ENCODE measurements at regions not wholly inside any gene's neighbourhood (a gene's known extent, or its start where the extent isn't known, plus 50 kb on each side); places are given as distances from the start of the nearest gene placed in this dataset.

DNA sequence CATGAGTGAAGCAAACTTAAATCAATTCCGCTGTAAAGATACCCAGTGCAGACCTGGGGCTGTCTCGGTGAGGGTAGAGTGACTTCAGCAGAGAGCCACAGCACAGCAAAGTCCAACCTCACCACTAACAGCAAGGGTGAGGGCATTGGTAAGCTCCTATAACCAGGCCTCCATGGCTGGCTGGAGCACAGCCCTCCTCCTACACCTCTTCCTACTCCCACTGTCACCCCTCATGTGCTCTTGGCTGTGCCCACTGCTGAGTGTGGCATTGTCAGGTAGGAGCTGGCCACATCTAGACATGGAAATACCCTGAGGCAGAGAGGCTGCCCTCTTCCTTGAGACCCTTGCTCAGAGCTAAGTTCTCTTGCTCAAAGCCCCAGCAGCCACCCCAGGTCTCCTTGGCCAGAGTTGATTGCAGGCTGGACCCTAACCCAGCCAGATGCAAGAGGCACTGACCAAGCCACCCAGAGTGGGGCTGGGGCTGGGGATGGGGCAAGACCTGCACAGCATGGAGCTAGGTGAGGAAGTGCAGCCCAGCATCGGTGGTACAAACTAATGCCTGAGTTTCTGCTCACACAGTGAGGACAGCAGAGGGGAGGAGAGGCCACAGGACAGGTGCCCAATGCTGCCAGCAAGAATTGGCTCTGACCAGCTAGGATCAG lies 77.6 kb upstream of the RAB6C start:
- no peaks in the 10 kb centered on the region for H3K9me3 ChIP-seq
- ChIA-PET POLR2A (no interaction called here), CTCF (interaction anchor here (0.6 to 0.9 kb wide), 3 partner anchors 22 to 27 kb away, joined by 3 read pairs; no protein-coding TSS in a partner anchor)
- no peak overlapping the region for H3K27ac ChIP-seq (ENCODE audit: low read depth in 2 of 2, low read length in 1 of 2)
- DNase-seq = no peak
- peaks cover 0 to 28% of the 10 kb centered on the region in 2 experiments; a peak in 1 of 4 replicates for H3K4me1 ChIP-seq (ENCODE audit: control insufficient read depth in 1 of 2, insufficient read depth in 2 of 2, low read depth in 1 of 2, low read length in 1 of 2)
- TF ChIP-seq EZH2phosphoT487 (IDR thresholded peaks at IDR 0.05; ENCODE audit: borderline replicate concordance, low read depth) (no peak), FOXJ3 (CRISPR knock-in tag; IDR thresholded peaks at IDR 0.05) (no peak), TCF12 (IDR thresholded peaks at IDR 0.05) (no peak), EP300 (IDR thresholded peaks at IDR 0.05; ENCODE audit: borderline replicate concordance in 1 of 2, low read depth in 1 of 2, low read length in 1 of 2) (no peak)
- TF ChIP-seq, protein P1, sequence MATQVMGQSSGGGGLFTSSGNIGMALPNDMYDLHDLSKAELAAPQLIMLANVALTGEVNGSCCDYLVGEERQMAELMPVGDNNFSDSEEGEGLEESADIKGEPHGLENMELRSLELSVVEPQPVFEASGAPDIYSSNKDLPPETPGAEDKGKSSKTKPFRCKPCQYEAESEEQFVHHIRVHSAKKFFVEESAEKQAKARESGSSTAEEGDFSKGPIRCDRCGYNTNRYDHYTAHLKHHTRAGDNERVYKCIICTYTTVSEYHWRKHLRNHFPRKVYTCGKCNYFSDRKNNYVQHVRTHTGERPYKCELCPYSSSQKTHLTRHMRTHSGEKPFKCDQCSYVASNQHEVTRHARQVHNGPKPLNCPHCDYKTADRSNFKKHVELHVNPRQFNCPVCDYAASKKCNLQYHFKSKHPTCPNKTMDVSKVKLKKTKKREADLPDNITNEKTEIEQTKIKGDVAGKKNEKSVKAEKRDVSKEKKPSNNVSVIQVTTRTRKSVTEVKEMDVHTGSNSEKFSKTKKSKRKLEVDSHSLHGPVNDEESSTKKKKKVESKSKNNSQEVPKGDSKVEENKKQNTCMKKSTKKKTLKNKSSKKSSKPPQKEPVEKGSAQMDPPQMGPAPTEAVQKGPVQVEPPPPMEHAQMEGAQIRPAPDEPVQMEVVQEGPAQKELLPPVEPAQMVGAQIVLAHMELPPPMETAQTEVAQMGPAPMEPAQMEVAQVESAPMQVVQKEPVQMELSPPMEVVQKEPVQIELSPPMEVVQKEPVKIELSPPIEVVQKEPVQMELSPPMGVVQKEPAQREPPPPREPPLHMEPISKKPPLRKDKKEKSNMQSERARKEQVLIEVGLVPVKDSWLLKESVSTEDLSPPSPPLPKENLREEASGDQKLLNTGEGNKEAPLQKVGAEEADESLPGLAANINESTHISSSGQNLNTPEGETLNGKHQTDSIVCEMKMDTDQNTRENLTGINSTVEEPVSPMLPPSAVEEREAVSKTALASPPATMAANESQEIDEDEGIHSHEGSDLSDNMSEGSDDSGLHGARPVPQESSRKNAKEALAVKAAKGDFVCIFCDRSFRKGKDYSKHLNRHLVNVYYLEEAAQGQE (IDR thresholded peaks at IDR 0.05; ENCODE audit: low read depth, low read length) = no peak
- H3K27me3 ChIP-seq (ENCODE audit: insufficient read depth) = no peaks in the 10 kb centered on the region
- no peaks in the 10 kb centered on the region for H3F3A ChIP-seq (replicated peaks; ENCODE audit: insufficient read depth)
- H3K36me3 ChIP-seq (replicated peaks in 1 of 2; ENCODE audit: control insufficient read depth in 1 of 2, insufficient read depth in 2 of 2, low read length in 1 of 2) = no peaks in the 10 kb centered on the region
- WGBS (ENCODE audit: low lambda C conversion rate) = 17% methylated on average over 3 of the region's 3 CpGs
- no peaks in the 10 kb centered on the region for H3K79me2 ChIP-seq (ENCODE audit: insufficient read depth)
- no peak overlapping the region for H3K4me2 ChIP-seq
- no peak overlapping the region for H2AFZ ChIP-seq (ENCODE audit: low read depth)
- H4K20me1 ChIP-seq (ENCODE audit: insufficient read depth) = no peaks in the 10 kb centered on the region
- no peak overlapping the region for H3K9ac ChIP-seq
- H3K9me2 ChIP-seq = no peaks in the 10 kb centered on the region
- H3K4me3 ChIP-seq (ENCODE audit: low read depth in 2 of 2, low read length in 1 of 2) = no peak overlapping the region

DNA sequence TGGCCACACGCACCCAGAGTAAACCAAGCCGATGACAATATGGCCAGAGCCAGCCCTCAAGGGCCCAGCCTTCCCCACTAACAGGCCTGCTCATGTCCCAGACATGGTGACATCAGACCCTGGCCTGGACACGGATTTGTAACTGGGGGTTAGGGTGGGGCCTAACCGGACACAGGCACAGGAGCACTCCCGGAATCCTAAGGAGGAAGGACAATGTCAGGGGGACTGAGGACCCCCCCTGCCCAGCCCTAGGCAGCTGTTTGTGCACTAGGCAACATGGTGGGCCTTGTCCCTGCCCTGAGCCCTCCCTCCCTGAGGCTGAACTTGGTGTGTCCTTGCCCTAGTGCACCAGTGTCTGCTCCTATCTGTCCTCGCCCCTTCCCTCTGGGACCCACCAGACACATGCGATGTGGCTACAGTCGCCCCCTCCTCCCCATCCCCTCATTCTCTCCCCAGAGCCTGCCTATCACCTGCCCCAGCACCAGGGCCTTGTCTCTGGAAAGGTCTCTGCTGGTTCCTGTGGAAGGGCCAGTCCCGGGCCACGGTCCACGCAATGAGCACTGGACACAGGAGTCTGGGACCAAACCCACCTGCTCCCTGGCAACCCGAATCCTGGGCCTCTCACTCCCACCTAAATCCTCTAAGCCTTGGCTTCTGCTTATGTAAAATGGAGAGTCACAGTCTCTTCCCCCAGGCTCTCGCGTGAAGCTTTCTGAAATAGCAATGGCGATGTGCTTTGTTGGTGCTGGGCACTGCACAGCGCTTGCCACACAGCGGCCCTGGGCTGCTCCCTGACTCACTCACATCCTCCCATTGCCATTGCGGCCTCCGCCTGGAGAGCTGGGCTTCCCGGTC lies 76.5 kb upstream of the RAB6C start:
- Histone ChIP-seq H4K20me1 (ENCODE audit: insufficient read depth) (no peaks in the 10 kb centered on the region), H3K27me3 (ENCODE audit: insufficient read depth) (no peaks in the 10 kb centered on the region), H3K4me3 (ENCODE audit: low read depth in 2 of 2, low read length in 1 of 2) (no peak overlapping the region), H3K79me2 (ENCODE audit: insufficient read depth) (no peaks in the 10 kb centered on the region), H3K9me2 (no peaks in the 10 kb centered on the region), H3K9me3 (no peaks in the 10 kb centered on the region), H3K36me3 (replicated peaks in 1 of 2; ENCODE audit: control insufficient read depth in 1 of 2, insufficient read depth in 2 of 2, low read length in 1 of 2) (no peaks in the 10 kb centered on the region), H3K9ac (no peak overlapping the region), H3K4me2 (no peak overlapping the region), H3F3A (replicated peaks; ENCODE audit: insufficient read depth) (no peaks in the 10 kb centered on the region), H2AFZ (ENCODE audit: low read depth) (no peak overlapping the region), H3K27ac (ENCODE audit: low read depth in 2 of 2, low read length in 1 of 2) (no peak overlapping the region; a peak in 1 of 4 replicates), H3K4me1 (ENCODE audit: control insufficient read depth in 1 of 2, insufficient read depth in 2 of 2, low read depth in 1 of 2, low read length in 1 of 2) (peaks cover 0 to 36% of the 10 kb centered on the region in 2 experiments; a peak in 1 of 4 replicates)
- POLR2A ChIA-PET = no interaction called here
- CTCF ChIA-PET = interaction anchor here (1.4 kb wide), 1 partner anchor 26 kb away, joined by 3 read pairs; no protein-coding TSS in a partner anchor
- no peak for DNase-seq
- WGBS (ENCODE audit: low lambda C conversion rate) = 64% methylated on average over 11 of the region's 20 CpGs
- TF ChIP-seq FOXJ3 (CRISPR knock-in tag; IDR thresholded peaks at IDR 0.05) = no peak
- no peak for TF ChIP-seq MEF2A (IDR thresholded peaks at IDR 0.05; ENCODE audit: borderline replicate concordance, low read depth)
- TF ChIP-seq JUND (IDR thresholded peaks at IDR 0.05) = no peak
- TF ChIP-seq, protein P2, sequence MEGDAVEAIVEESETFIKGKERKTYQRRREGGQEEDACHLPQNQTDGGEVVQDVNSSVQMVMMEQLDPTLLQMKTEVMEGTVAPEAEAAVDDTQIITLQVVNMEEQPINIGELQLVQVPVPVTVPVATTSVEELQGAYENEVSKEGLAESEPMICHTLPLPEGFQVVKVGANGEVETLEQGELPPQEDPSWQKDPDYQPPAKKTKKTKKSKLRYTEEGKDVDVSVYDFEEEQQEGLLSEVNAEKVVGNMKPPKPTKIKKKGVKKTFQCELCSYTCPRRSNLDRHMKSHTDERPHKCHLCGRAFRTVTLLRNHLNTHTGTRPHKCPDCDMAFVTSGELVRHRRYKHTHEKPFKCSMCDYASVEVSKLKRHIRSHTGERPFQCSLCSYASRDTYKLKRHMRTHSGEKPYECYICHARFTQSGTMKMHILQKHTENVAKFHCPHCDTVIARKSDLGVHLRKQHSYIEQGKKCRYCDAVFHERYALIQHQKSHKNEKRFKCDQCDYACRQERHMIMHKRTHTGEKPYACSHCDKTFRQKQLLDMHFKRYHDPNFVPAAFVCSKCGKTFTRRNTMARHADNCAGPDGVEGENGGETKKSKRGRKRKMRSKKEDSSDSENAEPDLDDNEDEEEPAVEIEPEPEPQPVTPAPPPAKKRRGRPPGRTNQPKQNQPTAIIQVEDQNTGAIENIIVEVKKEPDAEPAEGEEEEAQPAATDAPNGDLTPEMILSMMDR (IDR thresholded peaks at IDR 0.05) = no peak
- no peak for TF ChIP-seq SIN3A (IDR thresholded peaks at IDR 0.05; ENCODE audit: borderline replicate concordance, low read depth, low read length)
- TF ChIP-seq MXI1 (IDR thresholded peaks at IDR 0.05; ENCODE audit: low read depth, low read length) = no peak
- TF ChIP-seq, protein P3, sequence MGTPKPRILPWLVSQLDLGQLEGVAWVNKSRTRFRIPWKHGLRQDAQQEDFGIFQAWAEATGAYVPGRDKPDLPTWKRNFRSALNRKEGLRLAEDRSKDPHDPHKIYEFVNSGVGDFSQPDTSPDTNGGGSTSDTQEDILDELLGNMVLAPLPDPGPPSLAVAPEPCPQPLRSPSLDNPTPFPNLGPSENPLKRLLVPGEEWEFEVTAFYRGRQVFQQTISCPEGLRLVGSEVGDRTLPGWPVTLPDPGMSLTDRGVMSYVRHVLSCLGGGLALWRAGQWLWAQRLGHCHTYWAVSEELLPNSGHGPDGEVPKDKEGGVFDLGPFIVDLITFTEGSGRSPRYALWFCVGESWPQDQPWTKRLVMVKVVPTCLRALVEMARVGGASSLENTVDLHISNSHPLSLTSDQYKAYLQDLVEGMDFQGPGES (IDR thresholded peaks at IDR 0.05; ENCODE audit: low read depth, low read length) = no peak
- TF ChIP-seq POLR2AphosphoS5 (IDR thresholded peaks at IDR 0.05; ENCODE audit: low read depth, low read length) = no peak
- TF ChIP-seq GABPA (IDR thresholded peaks at IDR 0.05; ENCODE audit: low read depth) = no peak
- TF ChIP-seq, protein P1 (IDR thresholded peaks at IDR 0.05; ENCODE audit: low read depth, low read length) = no peak
- no peak for TF ChIP-seq RCOR1 (IDR thresholded peaks at IDR 0.05; ENCODE audit: low read length)

Measured in SK-N-SH (cell line).